ENCODE measurements at regions not wholly inside any gene's neighbourhood (a gene's known extent, or its start where the extent isn't known, plus 50 kb on each side); places are given as distances from the start of the nearest gene placed in this dataset.

- TF ChIP-seq CTCF (IDR thresholded peaks at IDR 0.05) (no peak), SIN3A (IDR thresholded peaks at IDR 0.05; ENCODE audit: borderline replicate concordance, insufficient read depth, low read depth, low read length) (no peak), POLR2AphosphoS5 (IDR thresholded peaks at IDR 0.05; ENCODE audit: low read depth, low read length) (no peak)
These were observed 234.1 kb downstream of the MEX3B start for GRCh38 chr15:81811736-81812135.
